Activated CD4-positive, CD25-positive, alpha-beta regulatory T cell treated with anti-CD3 and anti-CD28 coated beads, Interleukin-2, amount 50 U/mL, for 24 hours (primary cell): ENCODE measurements at regions not wholly inside any gene's neighbourhood (a gene's known extent, or its start where the extent isn't known, plus 50 kb on each side); places are given as distances from the start of the nearest gene placed in this dataset.

Experiments
- ATAC-seq, 2 donors: fragments of 150-1000 bp; cut with Tn5 transposase; one replicate each; pipeline ENCODE4 v1.10.0; 2021; ENCODE audit warnings: mild to moderate bottlenecking in 1 of 2, moderate library complexity in 1 of 2

DNA sequence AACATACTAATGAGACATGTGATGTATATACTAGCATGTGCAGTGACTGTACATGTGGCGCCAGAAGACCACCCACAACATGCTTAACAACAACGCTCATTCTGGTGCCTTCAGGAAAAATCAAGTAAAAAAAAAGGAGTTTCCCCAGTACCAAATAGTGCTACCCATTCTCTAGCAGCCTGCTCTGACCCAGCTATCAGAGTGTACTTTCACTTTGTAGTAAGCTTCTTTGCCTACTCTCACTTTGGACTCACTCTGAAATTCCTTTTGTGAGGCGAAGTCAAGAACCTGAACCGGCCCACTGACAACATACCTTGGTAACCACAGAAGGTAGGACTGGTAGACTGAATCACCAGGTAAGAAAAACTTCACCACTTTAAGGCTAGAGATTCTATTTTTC lies 1100.0 kb downstream of the GRIK2 start:
- ATAC-seq, result no peak

DNA sequence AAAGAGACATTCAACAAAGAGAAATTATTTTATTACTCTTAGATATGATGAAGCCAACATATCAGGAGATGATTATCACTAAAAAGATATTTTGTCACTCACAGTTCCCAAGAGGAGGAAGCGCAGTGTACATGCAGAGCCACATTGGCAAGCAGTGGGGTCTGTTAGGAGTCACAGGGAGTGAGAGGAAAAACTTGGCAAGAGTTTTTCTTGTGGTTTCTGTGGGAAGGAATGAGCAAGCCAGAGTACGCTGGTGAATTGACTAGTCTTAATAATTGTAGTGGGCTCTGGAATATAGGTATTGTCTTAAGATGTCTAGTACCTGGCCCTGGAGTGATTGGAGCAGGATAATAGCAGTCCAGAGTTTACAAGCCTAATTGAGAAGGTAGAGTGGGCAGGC lies 1095.2 kb downstream of the GRIK2 start:
- no peak for ATAC-seq

DNA sequence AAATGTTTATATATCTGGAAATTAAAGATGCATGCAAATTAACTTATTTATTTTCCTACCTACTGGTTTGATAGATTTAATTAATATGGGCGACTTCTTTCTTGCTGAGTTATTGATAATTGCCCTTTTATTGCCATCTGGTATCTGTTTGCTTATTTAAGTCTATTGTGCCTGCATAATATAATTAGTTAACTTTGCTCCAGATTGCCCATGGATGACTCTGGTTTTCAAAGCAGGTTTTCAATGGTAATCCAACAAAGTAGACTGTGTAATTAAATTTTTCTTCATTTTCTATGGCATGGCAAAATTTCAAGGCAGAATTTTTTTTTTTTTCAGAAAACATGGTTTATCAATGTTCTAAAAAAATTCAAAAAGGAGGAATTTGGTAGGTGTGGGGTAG lies 1092.0 kb downstream of the GRIK2 start:
- ATAC-seq, result no peak

DNA sequence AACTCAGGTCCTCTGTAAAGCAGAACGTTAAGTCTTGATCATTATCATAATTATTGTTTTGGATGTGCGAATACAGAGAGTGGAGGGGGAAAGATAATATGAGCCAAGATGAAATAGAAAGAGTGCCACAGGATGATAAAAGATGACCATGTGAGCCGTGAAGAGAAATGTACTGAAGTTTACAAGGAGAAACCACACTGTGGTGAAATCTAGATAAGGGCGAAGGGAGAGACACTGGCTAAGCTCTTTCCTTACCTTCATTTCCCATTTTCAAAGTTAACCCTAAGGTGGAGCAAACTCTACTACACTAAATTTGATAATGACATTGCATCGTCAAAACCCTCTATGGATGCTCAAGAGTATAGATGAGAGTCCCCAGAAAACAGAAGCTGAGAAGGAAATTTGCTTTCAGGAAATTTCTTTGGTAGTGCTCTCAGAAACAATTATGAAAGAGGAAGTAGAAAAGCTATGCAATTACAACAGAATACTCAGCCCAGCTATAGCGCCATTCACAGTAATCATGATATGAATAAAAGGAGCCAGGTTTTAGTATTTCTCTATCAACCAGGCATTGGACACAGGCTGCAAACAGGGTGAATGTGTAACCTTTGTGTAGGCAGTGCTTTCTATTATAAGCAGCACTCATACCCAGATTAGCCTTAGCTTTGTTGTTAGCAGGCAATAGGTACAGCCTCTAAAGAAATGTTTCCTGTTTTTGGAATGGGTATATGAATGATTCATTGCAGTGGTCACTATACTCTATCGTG lies 1080.7 kb downstream of the GRIK2 start:
- ATAC-seq, result no peak

DNA sequence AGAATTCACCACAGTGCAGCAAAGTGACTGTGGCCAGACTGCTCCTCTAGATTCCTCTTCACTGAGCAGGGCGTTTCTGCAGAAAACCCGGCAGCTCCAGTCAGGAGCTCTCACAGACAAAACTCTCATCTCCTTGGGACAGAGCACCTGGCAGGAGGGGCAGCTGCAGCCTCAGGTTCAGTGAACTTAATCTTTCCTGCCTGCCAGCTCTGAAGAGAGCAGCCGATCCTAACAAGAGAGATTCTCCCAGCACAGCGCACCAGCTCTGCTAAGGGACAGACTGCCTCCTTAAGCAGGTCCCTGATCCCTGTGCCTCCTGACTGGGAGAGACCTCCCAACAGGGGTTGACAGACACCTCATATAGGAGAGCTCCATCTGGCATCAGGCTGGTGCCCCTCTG lies 1065.5 kb downstream of the GRIK2 start:
- no peak for ATAC-seq

DNA sequence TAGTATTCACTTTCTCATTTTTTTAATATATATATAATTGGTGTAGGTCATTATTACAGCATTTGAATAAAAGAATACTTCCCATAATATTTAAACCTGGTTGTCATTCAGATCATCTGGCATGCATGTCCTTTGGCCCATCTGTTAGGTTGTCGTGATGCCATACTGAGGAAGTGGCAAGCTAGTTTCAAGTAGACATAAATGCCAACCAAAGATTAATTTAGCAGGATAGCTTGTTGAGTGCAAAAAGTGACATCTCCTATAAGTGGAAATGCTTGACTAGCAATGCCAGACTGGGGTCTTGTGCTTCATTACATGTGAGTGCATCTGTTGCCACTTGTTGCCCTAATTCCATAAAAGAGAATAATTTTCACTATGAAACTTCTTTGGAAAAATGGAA lies 1044.7 kb downstream of the GRIK2 start:
- no peak for ATAC-seq

DNA sequence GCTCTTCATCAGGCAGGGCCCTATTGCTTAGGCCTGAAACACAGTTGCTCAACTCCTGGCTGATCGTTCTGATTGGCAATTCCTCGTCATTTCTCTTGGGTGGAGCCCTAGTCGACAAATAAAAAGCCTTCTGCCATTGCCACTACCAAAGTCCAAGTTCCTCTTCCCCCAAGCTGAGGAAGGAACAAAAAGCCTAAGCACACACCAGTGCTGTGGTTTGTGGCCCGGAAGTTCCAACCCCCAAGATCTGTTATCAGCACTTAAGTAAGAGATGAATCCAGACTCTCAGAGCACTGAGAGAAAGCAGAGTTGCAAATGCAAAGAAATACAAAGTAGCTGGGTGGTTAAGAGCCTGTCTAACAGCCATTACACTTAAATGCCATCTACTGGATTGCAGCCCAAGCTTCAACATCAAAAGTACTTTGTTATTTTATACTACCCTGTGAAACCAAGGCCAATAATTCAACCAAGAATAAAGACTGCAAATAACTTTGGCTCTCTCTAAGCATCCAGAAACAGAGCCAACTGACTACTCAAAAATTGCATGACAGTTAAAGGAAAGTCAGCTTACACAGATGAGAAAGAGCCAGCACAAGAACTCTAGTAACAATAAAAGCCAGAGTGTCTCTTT lies 1024.0 kb downstream of the GRIK2 start:
- no peak for ATAC-seq

DNA sequence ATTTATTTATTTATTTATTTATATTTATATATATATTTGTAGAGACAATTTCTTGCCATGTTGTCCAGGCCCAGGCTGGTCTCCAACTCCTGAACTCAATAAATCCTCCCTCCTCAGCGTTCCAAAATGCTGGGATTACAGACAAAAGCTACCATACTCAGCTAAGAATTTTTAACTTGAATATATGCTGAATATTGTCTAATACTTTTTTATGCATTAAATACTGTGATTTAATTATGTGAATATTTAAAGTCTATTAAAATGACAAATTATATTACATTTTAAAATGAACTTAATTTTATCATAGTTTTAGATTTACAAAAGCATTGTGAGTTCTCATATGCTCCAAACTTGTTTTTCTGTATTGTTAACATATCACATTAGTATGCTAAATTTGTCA lies 1022.4 kb downstream of the GRIK2 start:
- no peak for ATAC-seq

DNA sequence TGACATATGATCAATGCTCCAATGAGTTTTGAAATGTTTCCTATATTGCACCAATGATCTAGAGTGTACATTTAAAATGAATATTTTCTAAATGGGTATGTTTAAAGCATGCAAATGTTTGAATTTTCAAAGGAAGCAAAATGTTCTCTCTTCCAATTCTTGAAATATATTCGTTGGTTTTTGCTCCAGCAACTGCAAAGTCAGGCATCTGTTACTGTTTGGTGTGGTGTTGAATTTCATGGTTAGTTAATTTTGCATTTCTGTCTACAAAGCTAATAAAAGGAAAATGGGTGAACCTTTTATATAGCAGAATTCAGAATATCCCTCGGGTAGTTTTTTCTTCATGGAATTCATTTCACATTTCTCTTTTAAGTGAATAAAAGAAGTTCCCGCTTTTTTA lies 1018.3 kb downstream of the GRIK2 start:
- ATAC-seq, result no peak

DNA sequence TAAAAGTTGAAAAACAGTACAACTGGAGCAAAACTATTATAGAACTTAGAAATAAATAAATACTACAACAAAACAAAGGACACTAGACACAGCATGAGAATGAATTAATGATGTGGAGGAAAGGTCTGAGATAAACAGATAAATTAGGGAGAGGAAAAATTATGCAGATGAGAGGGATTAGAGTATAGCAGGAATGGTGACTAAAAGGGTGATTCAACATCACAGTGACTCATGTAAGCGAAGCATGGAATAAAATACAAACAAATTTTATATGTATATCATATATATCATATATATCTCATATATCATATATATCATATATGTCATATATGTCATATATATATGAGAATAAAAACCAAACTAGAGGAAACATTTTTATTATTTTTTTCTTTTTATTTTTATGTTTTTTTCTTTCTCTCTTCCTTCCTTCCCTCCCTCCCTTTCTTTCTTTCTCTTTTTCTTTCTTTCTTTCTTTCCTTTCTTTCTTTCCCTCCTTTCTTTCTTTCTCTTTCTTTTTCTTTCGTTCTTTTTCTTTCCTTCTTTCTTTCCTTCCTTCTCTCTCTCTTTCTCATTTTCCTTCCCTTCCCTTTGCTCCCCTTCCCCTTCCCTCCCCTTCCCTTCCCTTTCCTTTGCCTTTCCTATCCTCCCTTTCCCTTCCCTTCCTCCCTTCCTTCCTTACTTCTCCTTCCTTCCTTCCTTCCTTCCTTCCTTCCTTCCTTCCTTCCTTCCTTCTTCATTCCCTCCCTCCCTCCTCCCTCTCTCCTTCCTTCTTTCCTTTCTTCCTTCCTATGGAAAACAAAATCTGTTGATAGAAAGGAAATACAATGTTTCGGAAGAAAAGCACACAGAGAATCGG lies 1014.6 kb downstream of the GRIK2 start:
- ATAC-seq, result no peak

DNA sequence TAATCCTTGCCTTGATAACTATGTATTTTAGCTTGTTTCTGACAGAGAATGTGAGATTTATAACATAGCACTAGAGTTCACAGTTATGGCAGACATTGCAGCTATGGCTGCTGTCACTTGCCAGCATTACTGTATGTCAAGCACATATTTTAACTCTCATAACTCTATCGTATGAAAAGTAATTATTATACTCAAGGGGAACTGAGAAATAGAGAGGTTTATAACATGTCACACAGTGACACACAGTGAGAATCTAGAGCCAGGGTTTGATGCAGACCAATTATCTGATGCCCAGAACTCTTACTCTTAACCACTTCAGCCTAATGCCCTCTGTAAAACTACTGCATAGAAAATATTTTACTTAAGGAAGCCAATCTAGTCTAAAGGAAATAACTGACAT lies 1012.4 kb downstream of the GRIK2 start:
- ATAC-seq, result no peak

DNA sequence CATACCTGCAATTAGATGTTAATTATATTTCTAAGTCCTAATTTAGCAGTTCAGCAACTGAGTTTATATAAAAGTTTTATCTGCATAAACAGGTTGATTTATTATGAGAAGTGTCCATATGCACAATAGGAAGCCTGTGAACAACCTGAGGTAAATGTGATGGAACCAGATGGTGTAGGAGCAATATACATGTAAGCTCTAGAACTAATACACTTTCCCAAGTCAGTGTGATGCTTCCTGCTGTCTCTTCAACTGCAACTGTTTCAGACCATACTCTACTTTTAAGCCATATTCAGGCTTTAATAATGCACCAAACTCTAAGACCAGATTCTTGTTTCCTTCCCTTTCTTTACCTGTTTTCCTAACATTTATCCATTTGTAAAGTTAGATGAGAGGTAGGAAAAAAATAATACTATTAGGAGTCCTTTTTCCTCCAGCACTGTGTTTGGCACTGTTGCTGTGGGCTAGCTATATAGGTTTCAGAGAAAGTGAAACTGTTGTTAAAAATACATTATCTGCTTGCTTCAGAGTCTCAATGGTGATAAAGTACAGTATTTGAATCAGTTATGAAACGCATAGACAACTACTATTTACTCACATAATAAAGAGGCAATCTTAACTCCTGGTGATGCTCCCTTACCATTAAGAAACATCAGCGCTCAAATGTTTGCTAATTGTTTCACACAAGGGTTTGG lies 1009.3 kb downstream of the GRIK2 start:
- ATAC-seq, result no peak

DNA sequence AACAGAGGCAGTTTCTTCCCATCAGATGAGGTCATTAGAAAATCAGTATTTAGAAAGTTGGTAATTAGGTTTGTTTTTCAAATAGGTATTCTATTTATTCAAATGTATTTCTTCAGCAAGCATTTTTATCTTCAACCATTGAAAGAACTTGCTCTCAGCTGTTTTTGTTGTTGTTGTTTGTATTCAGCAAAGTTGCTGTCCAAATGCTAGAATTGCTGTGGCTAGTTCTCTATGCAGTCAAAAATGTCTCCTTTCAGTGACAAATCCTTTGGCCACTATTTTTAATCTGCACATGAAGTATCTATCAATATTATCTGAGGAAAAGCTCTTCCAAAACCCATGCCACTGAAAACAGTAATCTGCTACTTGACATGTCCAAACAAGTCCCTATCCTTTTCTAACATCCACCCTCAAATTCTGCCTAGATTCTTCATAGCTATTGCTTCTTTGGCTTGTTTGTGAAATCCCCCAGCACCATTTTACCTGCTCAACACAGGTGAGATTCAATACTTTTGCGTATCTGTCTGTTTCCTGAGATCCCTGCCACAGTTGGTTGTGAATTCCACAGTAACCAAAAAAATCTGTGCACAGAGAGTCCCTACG lies 1005.4 kb downstream of the GRIK2 start:
- no peak for ATAC-seq

DNA sequence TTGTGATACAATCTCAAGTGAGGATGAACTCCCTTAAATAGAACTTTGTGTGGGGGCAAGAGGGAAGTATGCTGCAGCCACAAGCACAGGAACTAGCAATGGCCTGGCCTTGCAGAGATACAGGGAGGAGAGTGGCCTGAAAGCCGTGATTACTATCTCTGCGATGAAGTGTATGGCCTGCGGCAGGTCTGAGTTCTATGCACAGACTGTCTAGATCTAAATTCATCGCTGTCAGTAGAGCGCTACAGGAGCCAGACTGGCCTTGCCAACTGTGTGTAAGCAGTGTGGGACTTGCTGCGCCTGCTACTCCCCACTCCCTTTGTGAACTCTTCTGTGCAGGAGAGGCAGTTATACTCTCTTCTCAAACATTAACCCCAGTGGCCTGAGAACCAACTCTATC lies 997.0 kb downstream of the GRIK2 start:
- no peak for ATAC-seq

DNA sequence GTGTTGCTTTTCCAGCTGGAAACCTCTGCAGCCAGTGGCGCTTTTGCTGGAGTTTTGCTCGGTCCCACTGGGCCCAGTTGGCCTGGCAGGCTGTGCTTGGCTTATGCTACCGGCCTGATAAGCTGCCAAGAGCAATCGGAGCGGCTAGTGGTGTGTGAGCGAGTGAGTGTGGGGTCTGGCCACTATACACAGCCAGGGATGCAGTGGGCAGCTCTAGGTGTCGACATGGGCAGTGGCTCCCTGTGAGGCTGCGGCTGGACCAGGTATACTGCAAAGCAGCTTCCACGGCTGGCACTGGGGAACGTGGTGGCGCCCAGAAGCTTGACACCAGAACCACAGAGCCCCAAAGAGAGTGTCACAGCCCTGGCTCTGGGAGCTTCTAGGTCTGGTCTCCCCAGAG lies 996.5 kb downstream of the GRIK2 start:
- no peak for ATAC-seq

DNA sequence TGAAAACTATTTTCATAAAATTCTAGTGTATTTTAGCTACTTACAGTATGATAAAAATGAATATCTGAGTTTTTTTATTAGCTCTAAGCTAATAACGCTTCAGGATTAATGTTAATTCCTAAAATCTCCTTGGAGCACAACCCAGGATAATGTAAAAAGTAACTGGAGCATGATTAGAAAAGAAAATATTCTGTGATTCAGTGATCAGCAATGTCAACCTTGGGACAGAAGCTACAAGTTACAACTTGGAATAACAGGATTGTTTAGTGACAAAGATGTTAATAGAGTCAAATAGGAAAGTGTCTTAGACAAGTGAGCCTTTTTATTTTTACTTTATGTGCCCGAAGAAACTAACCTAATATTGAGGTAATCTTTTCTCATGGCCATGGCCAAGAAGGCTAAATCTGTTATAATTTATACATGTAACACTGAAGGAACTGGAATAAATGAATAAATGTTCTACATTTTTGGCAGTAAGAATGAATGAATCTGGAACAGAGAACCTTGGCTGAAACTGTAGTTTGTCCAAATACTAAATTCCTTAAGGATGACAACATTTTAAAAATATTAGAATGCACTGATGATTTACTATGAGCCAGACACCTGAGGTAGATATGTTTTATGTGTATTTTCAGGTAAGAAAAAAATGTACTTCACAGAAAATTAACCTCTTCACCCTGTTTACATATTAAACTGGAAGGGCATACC lies 994.0 kb downstream of the GRIK2 start:
- ATAC-seq, result no peak

DNA sequence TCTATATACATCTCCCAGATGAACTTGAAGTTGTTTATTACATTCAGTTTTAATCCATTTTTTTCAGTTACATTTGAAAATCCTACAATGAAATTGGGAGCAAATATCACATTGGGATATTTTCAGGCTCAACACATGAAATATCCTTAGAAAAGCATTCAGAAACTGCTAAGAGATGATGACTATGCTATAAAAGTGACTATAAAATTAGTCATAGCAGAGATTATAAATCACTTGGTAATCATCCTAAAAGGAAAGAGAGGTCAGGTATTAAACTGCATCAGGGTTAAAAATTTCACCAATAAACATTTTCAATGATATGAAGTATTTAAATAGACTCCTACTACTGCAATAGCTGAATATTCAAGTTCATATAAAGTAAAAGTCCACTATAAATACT lies 987.7 kb downstream of the GRIK2 start:
- ATAC-seq, result no peak

DNA sequence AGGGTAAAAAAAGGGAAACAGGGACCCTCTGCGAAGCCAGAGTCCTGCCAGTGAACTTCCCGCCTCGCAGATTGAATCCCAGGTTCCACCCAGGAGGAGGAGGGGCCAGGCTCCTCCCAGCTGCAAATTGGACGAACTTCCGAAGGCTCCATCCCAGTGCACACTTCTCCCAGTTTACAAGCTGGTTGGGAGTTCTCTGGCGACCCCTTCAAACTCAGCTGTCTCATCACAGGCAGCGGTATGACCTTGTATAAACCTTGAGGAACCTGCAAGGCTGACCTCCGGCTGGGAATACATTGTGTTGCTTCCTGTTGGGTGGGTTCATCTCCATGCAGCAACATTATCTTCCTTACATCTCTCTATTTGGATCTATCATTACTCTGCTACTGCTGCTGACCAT lies 962.7 kb downstream of the GRIK2 start:
- no peak for ATAC-seq

DNA sequence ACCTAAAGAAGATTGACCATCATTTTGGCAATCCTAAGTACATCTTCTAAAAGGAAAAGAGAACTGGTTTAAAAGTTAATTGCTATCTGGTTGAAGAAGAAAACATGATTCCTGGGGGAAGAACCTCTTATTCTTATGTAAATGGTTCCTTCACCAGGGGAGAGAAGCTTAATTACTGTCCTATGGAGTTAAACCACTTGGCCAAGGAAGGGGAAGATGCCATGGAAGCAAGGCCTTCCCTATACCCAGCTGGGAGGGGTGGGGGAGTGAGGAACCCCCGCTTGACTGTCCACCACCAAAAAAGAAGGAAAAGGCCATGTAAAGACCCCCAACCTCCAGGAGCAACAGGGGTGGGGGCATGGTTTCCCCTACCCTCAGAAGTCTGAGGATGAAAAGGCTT lies 962.1 kb downstream of the GRIK2 start:
- ATAC-seq, result no peak

DNA sequence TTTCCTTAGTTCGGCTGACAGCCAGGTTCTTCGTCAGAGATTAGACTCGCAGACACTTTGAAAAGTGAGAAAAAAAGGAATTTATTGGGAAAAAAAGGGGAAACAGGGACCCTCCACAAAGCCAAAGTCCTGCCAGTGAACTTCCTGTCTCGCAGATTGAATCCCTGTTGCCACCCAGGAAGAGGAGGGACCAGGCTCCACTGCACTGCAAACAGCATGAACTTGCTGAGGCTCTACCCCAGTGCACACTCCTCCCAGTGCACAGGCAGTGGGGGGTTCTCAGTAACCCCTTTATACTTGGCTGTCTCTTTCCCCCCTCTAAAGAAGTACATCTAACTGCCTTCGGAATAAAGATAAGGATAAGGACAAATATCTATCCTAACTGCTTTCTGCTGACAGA lies 959.0 kb downstream of the GRIK2 start:
- ATAC-seq, result no peak

DNA sequence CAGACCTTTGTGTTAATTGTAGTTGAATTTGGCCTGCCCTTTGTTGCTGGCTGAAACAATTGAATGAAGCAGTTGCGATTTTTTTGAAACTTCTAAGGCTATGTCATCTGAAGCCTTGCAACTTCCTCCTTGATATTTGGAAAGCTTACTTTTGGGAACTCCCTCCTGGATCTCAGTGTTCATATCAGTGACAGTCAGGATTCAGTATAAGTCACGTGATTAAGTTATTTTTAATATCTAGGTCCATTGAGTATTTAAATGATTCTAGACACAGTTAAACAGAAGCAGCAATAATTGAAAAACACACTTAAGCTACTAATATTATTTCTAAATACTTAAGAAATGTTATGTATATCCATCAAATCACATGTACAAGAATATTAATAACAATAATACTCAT lies 951.3 kb downstream of the GRIK2 start:
- no peak for ATAC-seq

DNA sequence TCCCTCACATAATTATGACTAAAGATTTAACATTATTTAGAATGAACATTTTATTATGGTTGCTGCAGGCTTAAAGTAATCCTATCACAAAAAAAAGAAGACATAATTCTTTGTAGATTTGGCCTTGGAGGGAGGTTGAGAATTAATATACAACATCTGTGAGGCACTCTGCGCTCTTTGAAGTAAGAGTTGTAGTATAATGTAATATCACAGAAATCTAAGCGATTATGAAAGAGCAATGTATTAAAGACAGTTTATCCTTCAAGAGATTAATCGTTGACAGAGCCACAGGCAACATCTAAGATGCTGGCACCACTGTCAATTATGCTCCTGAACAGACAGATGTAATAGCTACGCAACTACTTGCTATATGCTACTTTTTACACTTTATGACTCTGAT lies 946.8 kb downstream of the GRIK2 start:
- ATAC-seq, result no peak
